ENCODE measurements at regions not wholly inside any gene's neighbourhood (a gene's known extent, or its start where the extent isn't known, plus 50 kb on each side); places are given as distances from the start of the nearest gene placed in this dataset.

DNA sequence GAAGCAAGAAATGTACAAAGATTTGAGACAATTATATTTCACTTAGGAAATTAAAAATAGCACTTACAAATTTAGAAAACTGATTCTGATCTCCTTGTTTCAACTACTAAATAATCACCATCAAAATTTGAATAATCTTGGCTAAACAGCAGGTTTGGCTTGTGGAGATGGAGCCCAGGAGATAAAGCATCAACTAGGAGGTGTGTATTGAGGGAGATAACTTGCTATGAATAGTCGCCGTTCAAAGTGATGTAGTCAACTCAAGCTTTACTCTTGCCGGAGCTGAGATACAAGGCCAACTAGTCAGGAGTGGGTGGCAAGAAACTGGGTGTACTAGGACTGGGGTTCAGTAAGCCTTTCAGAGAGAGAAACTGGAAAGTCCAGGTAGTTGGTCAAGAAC lies 117.7 kb downstream of the TRMT11 start:
- ATAC-seq: no peak

DNA sequence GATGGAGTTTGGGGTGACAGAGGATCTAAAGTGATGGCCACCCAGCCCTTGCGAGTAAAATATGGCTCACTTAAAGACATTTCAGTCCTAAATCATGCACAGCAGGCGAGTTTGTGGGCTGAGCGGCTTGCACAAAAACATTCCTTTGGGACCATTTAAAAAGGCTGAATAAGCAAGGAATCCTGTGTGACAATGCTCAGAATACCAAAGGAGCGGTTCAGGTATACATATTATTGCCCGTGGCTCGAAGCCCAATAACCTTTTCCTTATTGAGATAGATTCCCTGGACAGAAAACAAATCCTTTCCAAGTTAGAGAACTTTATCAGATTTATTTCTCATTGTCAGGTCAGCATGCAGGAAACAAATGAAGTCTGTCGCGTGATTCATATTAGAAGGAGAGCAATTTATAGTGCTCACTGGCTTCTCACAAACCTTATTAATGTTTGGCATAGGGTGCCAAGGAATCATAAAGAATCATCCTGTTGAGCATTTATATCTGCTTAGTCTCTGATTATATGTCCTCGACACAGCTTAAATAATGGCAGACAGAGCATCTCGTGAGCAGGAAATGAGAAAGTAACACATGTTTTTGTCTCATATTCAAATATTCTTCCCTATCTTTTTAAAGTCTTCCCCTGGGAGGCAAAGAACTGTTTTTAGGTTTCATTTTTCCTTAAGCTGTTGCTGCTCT lies 121.3 kb downstream of the TRMT11 start:
- TF ChIP-seq, protein P1, sequence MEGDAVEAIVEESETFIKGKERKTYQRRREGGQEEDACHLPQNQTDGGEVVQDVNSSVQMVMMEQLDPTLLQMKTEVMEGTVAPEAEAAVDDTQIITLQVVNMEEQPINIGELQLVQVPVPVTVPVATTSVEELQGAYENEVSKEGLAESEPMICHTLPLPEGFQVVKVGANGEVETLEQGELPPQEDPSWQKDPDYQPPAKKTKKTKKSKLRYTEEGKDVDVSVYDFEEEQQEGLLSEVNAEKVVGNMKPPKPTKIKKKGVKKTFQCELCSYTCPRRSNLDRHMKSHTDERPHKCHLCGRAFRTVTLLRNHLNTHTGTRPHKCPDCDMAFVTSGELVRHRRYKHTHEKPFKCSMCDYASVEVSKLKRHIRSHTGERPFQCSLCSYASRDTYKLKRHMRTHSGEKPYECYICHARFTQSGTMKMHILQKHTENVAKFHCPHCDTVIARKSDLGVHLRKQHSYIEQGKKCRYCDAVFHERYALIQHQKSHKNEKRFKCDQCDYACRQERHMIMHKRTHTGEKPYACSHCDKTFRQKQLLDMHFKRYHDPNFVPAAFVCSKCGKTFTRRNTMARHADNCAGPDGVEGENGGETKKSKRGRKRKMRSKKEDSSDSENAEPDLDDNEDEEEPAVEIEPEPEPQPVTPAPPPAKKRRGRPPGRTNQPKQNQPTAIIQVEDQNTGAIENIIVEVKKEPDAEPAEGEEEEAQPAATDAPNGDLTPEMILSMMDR (IDR thresholded peaks at IDR 0.05): no peak

More for the DNA sequence above, 117.7 kb downstream of the TRMT11 start:
- peaks cover 0 to 4% of the 10 kb centered on the region in 2 donors for H3K36me3 ChIP-seq
- H3K27me3 ChIP-seq: no peaks in the 10 kb centered on the region
- H3K4me3 ChIP-seq: no peak overlapping the region
- intact Hi-C loops (cut with DNase I): no loop called here
- DNase-seq: no peak
- no peaks in the 10 kb centered on the region for H3K4me1 ChIP-seq
- no peak overlapping the region for H3K27ac ChIP-seq
- TF ChIP-seq, protein P1 (IDR thresholded peaks at IDR 0.05): no peak
- no peaks in the 10 kb centered on the region for H3K9me3 ChIP-seq

DNA sequence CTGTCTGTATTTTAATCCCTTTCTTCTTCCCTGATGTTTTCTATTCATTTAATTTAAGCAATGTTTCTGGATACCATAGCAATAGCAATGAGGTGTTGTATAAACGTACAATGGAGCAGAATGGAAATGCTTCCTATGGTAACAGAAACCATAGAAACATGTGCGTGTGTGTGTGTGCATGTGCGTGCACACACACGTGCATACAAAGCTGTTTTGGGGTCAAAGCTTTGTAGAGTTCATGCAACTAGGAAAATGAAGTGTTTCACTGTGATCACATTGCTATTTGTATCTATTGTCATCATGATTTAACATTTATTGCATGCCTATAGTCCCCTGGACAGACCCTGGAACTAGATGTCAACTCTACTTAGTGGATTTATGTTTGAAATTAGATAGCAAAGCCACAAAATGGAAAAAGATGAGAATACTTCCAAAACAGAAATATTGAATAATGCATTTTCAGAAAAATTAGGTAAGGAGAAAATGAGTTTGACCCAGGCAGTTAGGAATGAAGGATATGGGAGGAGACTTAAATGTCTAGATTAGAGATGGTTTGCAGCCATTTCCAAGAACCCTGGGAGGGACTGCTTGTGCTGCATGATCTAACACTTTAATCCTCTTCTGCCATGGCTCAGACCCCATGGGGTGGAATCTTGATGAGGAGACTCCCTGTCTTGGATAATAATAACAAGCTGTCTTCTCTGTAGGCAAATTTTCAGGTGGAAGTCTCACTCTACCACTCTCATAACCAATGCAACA lies 124.4 kb downstream of the TRMT11 start:
- intact Hi-C loops (cut with DNase I): no loop called here
- H3K27me3 ChIP-seq: no peaks in the 10 kb centered on the region
- H3K36me3 ChIP-seq: no peaks in the 10 kb centered on the region
- DNase-seq (no peak), ATAC-seq (no peak)
- no peak overlapping the region for H3K4me3 ChIP-seq
- H3K4me1 ChIP-seq: no peaks in the 10 kb centered on the region
- H3K9me3 ChIP-seq: no peaks in the 10 kb centered on the region
- TF ChIP-seq, protein P1 (IDR thresholded peaks at IDR 0.05): no peak
- H3K27ac ChIP-seq: no peak overlapping the region

More for the DNA sequence above, 121.3 kb downstream of the TRMT11 start:
- H3K36me3 ChIP-seq: peaks cover 0 to 4% of the 10 kb centered on the region in 2 donors
- H3K27ac ChIP-seq: no peak overlapping the region
- ATAC-seq (no peak), DNase-seq (no peak)
- no peaks in the 10 kb centered on the region for H3K27me3 ChIP-seq
- H3K4me1 ChIP-seq: no peaks in the 10 kb centered on the region
- intact Hi-C loops (cut with DNase I): no loop called here
- H3K4me3 ChIP-seq: no peak overlapping the region
- no peaks in the 10 kb centered on the region for H3K9me3 ChIP-seq

DNA sequence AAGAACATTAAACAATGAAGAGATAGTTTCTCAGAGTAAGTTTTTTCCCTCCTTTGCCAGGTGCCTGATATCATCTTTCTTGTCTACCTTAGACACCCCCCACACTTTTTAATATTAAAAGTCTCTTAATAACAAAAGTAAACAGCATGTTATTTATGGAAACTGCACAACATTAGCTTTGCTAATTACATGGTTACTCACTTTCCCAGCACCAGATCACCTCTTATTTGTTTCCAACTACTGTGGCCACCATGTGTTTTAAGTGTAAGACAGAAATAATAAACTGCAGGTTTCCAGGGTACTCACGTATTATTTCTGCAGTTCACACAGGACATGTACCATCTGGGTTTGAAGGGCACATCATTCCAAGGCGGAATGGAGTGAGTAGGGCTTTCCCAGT lies 125.0 kb downstream of the TRMT11 start:
- no peaks in the 10 kb centered on the region for H3K9me3 ChIP-seq
- no peaks in the 10 kb centered on the region for H3K36me3 ChIP-seq
- H3K4me1 ChIP-seq: no peaks in the 10 kb centered on the region
- H3K27ac ChIP-seq: no peak overlapping the region
- DNase-seq: no peak
- intact Hi-C loops (cut with DNase I): no loop called here
- TF ChIP-seq, protein P1 (IDR thresholded peaks at IDR 0.05): no peak
- no peaks in the 10 kb centered on the region for H3K27me3 ChIP-seq
- no peak for ATAC-seq
- H3K4me3 ChIP-seq: no peak overlapping the region

DNA sequence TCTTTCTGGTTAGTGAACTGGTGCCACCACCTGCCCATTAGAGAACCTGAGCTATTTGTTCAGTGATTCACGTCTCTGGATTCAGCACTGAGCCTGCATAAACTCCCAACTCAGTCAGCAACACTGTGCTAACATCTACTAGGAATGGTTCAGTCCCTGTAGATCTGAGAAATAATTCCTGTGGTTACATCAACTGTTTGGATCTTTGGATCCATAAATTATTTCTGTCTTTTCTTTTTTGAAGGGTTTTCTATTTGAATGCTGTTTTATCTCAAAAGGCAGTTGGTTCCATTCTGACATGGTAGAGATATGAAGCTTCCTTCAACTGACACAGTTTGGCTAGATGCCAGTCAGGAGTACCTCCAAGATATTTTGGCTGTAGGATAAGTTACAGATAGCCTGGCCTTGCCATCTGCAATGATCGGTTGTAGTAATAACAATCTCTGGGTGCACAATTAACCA lies 125.9 kb downstream of the TRMT11 start:
- no peaks in the 10 kb centered on the region for H3K9me3 ChIP-seq
- TF ChIP-seq, protein P1 (IDR thresholded peaks at IDR 0.05): no peak
- H3K36me3 ChIP-seq: no peaks in the 10 kb centered on the region
- H3K27me3 ChIP-seq: no peaks in the 10 kb centered on the region
- DNase-seq: no peak
- H3K27ac ChIP-seq: no peak overlapping the region
- H3K4me1 ChIP-seq: no peaks in the 10 kb centered on the region
- ATAC-seq: peak; percentile 26
- no peak overlapping the region for H3K4me3 ChIP-seq
- intact Hi-C loops (cut with DNase I): no loop called here
